ENCODE measurements at regions not wholly inside any gene's neighbourhood (a gene's known extent, or its start where the extent isn't known, plus 50 kb on each side); places are given as distances from the start of the nearest gene placed in this dataset.

- FAIRE-seq, result no peak
- no peak overlapping the region for H3K9ac ChIP-seq (ENCODE audit: insufficient read depth, low read depth, low read length)
- WGBS (ENCODE audit: low lambda C conversion rate), result 0% methylated on average over 2 of the region's 2 CpGs
- no peak overlapping the region for H3K4me2 ChIP-seq (ENCODE audit: low read depth, low read length)
- intact Hi-C loops (cut with micrococcal nuclease; ENCODE audit: unreplicated experiment), result no loop called here
- no peaks in the 10 kb centered on the region for H3K79me2 ChIP-seq (ENCODE audit: insufficient read depth, low read length)
- no peak overlapping the region for H3K27ac ChIP-seq (ENCODE audit: extremely low read length, insufficient read depth, low read length)
- ChIA-PET POLR2A (no interaction called here), CTCF (ENCODE audit: low intra/inter-chr PET ratio, low total read pairs) (no interaction called here)
- BruUV-seq (replicated peaks), result no TSS peak
- in situ Hi-C loops (cut with HindIII; ENCODE audit: extremely low pct_ligation_motif_present, low pct_unique_long_range_greater_than_20kb), result no loop called here
- ATAC-seq, result no peak
- H3K36me3 ChIP-seq (replicated peaks in 1 of 2; ENCODE audit: control insufficient read depth in 1 of 2, insufficient read depth in 2 of 2, low read length in 2 of 2), result no peaks in the 10 kb centered on the region
- DNase-seq (ENCODE audit: low spot score), result no peak
- no peaks in the 10 kb centered on the region for H3K4me1 ChIP-seq (ENCODE audit: insufficient read depth, low read length)
- H4K20me1 ChIP-seq (ENCODE audit: insufficient read depth, low read length), result no peaks in the 10 kb centered on the region
- H3K27me3 ChIP-seq (ENCODE audit: control insufficient read depth in 1 of 2, insufficient read depth in 2 of 2, low read length in 2 of 2), result peaks cover 0 to 48% of the 10 kb centered on the region in 2 experiments; a peak in 2 of 5 replicates
- H2AFZ ChIP-seq (ENCODE audit: low read length), result no peak overlapping the region
- H3K9me3 ChIP-seq (ENCODE audit: low read length), result no peaks in the 10 kb centered on the region
- no peak overlapping the region for H3K4me3 ChIP-seq (replicated peaks in 1 of 3; ENCODE audit: insufficient read depth in 1 of 3, low read depth in 2 of 3, low read length in 3 of 3)
- no peak for TF ChIP-seq MAFF (IDR thresholded peaks at IDR 0.05; ENCODE audit: low read depth, low read length)
- no peak for TF ChIP-seq BRD4 (CRISPR knock-in tag; IDR thresholded peaks at IDR 0.05)
- TF ChIP-seq ZNF512B (CRISPR knock-in tag; IDR thresholded peaks at IDR 0.05; ENCODE audit: borderline replicate concordance), result no peak
- TF ChIP-seq CTCF (CRISPR knock-in tag; IDR thresholded peaks at IDR 0.05), result no peak
- TF ChIP-seq ZMAT3 (CRISPR knock-in tag; conservative IDR thresholded peaks at IDR 0.05), result no peak
- no peak for TF ChIP-seq HMGXB4 (CRISPR knock-in tag; IDR thresholded peaks at IDR 0.05; ENCODE audit: borderline replicate concordance in 1 of 2, low read depth in 1 of 2)
- TF ChIP-seq ZBTB4 (CRISPR knock-in tag; IDR thresholded peaks at IDR 0.05; ENCODE audit: borderline replicate concordance), result no peak
- TF ChIP-seq ZNF562 (CRISPR knock-in tag; IDR thresholded peaks at IDR 0.05; ENCODE audit: borderline replicate concordance), result no peak
- no peak for TF ChIP-seq ZNF180 (CRISPR knock-in tag; IDR thresholded peaks at IDR 0.05; ENCODE audit: borderline replicate concordance, low read depth)
- no peak for TF ChIP-seq ZNF296 (CRISPR knock-in tag; conservative IDR thresholded peaks at IDR 0.05)
- TF ChIP-seq ZNF660 (CRISPR knock-in tag; IDR thresholded peaks at IDR 0.05; ENCODE audit: borderline replicate concordance, low read depth), result no peak
- no peak for TF ChIP-seq DPF2 (CRISPR knock-in tag; IDR thresholded peaks at IDR 0.05; ENCODE audit: borderline replicate concordance, low read depth)
- no peak for TF ChIP-seq ZZZ3 (CRISPR knock-in tag; IDR thresholded peaks at IDR 0.05; ENCODE audit: borderline replicate concordance)
These were observed 57.7 kb upstream of the FAM181A start for GRCh38 chr14:93869427-93869826.
